Left renal cortex interstitium (tissue), 4 donors: ENCODE measurements at regions not wholly inside any gene's neighbourhood (a gene's known extent, or its start where the extent isn't known, plus 50 kb on each side); places are given as distances from the start of the nearest gene placed in this dataset.
A peak's percentile ranks its signal among the peaks of the same experiment; 100 is the strongest.
"Not testable (repeated sequence)": the region's sequence is repeated elsewhere in the genome, so short reads cannot be mapped to it uniquely, and the experiment has no call there.

ENCODE experiments used
- DNase-seq, 4 donors: peaks; one replicate each; pipeline ENCODE4 v3.0.0-alpha.2; 2013; ENCODE audit warnings: low read depth in 4 of 4, low spot score in 2 of 4, missing footprints in 1 of 4

DNA sequence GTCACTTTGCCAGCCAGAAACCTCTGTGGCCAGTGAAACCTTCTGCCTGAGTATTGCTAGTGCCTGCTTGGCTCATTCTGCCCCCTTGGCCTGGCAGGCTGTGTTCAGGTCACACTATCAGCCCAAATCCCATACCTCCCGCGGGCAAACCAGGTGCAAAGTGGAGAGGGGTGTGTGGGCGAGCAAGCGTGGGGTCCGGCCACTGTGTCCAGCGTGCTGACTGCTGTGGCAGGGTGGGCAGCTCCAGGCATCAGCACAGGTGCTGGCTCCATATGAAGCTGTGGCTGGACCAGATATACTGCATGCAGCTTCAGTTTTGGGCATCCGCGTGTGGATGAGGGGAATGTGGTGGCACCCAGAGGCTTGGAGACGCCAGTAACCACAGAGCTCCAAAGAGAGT lies 576.5 kb upstream of the EDIL3 start:
- DNase-seq = no peak

DNA sequence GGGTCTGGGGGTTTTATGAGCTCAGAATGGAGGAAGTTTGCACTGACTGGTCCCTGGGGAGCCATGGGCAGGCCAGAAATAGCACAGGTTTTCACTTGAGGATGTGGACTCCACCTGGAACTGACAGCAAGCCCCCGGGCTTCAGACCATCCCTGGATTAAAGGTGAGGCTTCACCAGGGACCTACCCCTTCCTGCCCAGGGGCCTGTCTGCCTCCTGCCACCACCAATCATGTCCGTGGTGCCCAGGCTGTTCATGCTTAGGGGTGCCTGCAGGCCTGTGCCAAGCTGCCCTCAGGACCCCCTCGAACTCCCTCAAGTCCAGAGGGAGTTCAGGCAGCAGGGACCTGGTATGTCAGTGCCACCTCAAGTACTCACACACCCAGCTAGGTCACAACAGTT lies 577.2 kb upstream of the EDIL3 start:
- no peak for DNase-seq

DNA sequence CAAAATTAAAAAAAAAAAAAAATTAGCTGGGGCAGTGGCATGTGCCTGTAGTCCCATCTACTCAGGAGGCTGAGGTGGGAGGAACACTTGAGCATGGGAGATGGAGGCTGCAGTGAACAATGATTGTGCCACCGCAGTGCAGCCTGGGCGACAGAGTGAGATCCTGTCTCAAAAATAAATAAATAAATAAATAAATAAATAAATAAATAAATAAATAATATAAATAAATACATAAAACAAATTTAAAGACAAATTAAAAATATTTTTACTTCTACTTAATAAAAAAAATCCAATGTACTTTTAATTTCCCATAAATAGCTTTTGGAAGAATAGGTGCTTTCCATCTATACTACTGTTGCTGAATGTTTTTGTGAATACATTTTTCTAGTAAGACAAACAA lies 598.4 kb upstream of the EDIL3 start:
- no peak for DNase-seq

DNA sequence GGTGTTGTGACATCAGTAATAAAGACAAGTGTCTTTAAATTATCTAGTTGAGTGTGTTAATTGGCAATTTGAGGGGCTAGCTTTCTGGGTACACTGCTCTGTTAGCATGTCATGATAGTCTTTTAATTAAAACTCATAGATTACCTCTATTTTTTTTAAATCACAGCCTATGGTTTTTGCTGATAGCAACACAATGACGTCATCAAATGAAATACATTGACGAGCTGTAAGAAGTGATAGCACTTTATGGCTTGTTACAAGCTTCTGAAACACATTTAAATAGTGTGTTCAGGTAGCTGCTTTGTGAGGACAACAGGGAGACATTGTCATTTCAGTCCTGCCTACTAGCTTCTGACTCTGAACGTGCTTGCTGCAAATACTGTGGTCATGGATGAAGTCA lies 600.5 kb upstream of the EDIL3 start:
- DNase-seq = no peak

DNA sequence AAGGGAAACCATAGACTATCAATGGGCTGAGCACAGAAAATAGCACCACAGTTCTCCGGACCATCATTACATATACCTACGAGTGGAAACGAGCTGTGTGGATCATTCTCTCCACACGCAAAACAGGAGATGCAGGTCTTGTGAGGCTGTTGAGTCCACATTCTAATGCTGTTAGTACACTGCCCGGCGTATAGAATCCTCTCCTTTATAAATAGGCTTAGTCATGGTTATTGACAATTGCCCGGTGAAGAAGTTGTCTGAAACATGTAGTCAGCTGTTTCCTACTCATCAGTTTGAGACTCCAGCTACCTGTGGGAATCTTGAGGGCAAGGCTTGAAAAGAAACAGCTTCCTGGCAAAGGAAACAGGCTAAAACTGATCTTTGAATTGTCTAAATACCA lies 602.0 kb upstream of the EDIL3 start:
- DNase-seq = no peak

DNA sequence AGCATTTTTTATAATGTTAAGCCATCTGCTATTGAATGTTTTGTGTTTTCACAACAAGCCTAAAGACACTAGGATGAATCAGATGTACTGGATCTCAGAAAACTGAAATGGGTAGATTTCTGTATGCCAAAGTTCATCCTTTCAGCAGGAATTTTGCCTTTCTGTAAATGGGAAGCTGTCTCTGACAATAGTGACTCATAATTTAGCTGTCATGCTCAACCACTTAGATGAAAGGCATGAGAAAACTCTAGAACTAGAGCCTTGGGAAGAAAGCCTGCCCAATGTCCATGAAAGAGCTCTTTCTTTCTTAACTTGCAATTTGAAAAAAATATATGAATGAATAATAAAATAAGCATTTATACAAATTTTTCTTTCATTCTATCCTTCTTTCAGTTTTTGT lies 616.0 kb upstream of the EDIL3 start:
- no peak for DNase-seq

DNA sequence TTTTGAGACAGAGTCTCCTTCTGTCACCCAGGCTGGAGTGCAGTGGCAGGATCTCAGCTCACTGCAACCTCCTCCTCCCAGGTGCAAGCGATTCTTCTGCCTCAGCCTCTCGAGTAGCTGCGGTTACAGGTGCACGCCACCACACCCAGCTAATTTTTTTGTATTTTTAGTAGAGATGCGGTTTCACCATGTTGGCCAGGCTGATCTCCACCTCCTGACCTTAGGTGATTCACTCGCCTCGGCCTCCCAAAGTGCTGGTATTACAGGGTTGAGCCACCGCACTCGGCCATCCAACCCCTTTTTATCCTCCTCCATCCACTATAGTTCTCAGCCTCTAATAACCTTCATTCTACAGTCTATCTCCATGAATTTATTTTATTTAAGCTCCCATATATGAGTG lies 617.3 kb upstream of the EDIL3 start:
- DNase-seq = not testable (repeated sequence)

DNA sequence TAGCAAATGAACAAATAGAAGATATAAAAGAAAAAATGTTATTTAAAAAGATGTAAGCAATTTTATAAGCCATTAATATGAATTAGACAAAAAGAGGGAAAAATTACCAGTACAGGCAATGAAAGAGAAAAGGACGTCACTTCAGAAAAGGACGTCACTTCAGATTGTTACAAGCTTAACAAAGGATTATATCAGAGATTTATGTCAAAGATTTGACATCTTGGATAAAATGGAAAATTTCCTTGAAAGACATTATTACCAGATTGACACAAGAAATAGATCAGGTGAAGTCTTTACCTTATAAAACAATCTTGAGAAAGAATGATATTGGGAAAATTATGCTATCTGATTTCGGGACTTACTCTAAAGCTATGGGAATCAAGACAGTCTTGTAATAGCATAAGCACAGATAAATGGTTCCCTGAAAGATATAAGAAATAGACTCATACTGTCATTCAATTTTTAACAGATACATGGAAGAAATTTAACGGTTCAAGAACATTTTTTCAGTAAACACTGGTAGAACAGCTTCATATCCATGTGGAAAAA lies 625.4 kb upstream of the EDIL3 start:
- no peak for DNase-seq

DNA sequence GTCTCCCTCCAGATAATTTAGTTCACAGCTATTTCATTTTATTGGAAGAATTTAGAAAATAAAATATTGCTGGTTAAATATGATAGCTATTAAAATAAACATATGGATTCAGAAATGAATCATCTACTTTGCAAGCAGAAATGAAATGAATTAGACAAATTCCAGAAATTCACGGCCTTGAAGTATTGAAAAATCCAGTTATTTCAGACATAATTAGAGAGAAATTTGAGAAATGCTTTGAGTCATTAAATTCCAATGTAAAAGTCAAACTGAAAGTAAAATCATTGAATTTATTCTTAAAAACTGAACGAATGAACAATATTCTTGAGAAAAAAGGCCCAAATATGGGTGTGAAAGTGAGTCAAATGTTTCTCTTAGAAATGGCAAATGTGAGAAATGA lies 632.6 kb upstream of the EDIL3 start:
- DNase-seq = no peak

DNA sequence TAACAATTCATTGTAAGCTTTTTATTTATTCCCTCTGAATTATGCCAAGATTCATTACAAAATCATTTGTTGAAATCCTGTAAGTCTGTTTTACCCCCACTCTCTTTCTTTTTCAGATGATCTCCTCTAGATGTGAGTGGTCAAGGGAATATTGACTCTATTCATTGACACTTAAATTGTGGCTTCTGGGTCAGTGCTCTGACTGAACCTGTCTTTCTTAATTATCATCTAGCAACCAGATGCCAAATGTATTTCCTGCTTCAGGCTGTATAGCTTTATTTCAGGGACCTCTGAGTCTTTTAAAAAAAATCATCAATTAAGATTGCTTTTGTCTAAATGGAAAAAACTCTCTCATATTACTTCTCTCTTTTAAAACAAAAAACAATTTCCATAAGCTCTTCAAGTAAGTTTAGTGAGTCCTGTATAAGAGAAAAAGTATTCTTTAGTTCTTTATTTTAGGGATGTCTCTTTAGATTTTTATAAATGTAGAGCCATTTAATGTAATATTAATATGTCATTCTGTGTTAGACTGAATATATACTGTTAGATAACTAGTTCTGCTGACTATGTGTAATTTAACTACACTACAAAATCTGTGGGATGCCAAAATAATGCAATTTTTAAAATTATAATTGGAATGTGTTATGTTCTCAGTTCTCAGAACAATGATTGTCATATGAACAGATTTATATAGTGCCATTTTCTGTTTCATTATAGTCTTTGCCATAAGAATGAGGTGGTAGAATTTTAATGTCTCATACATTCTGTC lies 645.8 kb upstream of the EDIL3 start:
- DNase-seq = no peak

DNA sequence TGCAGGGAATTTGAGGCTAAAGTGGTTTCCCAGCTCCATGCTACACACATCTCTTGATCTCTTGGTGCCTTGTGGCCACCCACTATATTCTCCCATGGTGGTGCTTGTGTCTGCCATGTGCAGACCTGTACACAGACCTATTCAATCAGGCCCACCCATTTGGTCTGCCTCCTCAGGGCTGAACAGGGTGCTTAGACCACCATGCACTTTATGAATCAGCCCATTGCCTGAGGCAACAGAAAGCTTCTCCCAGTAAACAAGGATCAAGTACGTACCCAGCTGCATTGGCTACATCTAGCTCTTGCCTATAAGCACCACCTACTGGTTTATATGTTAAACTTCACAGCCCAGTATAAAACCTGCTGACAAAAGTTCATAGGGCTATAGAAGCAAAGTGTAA lies 664.3 kb upstream of the EDIL3 start:
- no peak for DNase-seq

DNA sequence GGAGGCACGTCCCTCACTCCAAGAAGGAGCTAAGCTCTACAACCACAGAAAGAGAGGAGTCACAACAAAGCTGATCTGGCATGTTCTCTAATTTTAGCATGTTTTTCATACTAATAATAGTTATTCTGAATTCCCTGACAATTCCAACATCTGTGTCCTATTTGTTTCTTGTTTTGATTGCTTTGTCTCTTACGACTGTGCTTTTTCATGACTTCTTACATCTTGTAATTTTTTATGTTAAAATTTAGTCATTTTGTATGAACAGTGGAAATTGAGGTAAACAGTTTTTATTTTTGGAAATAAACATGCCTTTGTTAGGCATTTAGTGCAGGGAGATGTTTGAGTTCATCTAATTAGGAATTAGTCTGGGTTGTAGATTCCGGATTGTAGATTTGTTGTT lies 668.1 kb upstream of the EDIL3 start:
- DNase-seq = no peak

DNA sequence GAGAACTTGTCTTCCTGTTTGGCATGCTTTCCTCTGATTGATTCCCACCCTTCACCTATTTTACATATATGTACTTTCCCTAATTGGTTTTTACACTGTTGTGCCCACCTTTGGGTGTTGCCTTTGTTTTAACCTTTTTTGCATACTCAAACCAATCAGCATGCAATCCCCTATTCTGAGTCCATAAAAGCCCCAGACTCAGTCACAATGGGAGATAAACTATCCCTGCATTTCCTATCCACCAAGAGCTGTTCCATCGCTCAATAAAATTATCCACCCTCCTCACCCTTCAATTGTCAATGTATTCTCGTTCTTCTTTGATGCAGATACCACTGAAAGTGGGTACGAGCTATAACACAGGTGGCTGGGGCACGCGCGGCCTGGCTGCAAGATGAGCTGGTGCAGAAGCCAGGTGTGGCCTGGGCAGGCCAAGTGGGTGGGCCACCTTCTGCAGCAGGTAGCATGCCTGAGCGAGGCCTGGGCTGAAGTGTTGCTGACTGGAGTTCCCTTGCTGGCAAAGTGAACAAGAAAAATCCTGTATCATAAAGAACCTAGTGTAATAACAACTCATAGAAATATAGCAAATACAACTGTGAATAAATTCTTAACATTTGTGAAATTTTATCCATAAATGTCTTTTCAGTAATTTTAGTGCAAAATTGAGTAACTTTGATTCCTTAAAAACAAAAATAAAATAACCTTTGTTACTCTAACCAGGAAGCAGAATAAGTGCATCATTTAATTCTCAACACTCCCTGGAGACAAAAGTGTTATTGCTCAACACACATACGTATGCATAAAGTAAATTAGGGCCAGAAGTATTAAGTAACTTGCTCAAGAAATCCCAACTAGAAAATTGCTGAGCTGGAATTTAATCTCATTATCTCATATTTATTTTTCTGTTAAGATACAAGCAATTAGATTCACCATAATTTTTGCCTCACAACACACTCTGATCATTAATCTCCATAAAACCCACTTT lies 685.3 kb upstream of the EDIL3 start:
- no peak for DNase-seq

DNA sequence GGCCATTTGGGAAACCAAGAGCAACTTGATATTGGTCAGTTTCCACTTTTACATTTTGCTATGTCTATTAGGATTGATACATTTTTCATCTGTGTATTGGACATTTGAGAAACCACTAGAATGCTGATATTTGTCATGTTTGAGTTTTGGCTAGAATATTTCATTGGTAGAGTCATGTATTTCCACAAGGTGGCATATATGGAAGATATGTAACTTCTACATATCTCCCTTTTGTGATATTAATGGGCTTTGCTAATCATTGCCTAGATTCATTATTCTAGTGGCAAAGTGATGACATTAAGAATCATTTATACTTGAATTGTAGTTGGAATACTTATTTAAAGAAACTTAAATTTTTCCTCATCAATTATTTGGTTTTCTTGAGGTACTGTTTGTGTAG lies 692.9 kb upstream of the EDIL3 start:
- no peak for DNase-seq

DNA sequence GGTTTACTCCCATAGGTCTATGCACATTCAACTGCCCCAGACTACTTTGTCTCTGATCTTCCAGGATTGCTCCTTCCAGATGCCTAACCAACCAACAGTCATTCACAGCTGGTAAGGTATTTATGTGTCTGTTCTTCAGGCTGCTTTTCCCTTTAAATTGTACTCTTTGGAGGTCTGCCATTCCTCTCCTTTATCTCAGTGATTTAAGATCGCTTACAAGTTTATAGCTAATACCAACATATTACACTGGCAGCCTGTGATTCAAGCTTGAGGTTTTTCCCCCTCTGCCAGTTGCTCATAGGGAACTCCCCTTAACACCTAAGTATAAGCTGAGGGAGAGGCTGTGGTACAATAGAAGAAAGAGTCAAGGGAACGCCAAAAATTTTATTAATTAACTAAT lies 711.7 kb upstream of the EDIL3 start:
- DNase-seq = no peak

DNA sequence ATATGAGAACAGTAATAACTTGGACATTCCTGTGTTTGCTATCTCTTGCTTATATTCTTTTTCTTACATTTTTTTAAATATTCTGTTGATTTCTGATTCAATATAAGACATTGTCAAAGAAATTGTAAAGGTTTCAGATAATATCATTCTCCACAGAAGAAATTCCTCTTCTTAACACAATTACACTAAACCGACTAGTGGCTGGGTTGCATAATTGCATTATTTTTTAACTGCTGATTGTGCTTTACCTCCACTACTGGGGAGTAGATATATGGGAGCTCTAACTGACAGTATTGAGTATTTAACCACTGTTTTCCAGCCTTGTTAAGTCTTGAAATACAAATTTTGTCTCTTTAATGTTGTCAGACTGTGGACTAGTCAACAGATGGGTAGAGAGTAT lies 723.8 kb upstream of the EDIL3 start:
- DNase-seq = no peak

DNA sequence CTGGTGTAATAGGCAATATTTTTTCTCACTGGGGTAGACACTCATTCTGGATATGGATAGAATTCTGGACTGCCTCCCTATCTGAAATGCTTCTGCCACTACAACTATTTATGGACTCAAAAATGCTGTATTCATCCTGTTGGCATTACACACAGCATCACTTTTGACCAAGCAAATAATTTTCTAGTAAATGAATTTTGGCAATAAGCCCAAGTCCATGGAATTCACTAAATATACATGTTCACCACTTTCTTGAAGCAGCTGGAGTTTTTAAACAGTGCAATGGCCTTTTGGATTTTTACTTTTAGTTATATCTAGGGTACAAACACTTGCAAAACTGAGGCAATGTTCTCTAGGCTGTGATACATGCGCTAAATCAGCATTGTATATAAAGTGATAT lies 724.9 kb upstream of the EDIL3 start:
- DNase-seq = no peak

DNA sequence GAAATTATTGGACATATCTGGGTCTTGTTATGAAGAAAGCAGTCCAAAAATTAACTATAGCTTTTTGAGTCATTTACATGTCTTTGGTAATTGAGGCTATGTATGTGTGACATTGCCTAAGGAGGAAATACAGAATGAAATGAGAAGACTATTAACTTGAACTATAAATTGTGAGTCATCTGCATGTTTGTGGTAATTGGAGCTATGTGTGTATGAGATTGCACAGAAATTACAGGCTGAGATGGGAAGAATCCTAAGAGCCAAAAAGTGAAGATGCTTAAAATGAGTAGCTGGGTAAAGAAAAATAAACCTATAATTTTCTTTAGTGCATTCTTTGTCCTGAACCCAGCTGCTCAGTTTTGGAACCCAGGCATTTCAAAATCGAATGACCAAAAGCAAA lies 747.6 kb upstream of the EDIL3 start:
- DNase-seq = no peak

DNA sequence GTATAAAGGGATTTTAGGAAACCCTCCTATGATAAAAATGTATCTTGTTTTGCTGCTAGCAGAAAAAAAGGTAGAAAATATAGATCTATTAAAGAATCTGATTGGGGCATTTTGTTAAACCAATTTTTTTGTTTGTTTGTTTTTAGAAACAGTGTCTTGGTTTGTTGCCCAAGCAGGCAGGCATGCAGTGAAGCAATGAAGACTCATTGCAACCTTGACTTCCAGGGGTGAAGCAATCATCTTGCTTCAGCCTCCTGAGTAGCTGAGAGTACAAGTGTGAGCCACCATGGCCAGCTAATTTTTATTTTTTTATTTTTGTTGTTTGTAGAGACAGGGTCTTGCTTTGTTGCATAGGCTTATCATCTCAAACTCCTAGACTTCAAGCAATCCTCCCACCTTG lies 755.8 kb upstream of the EDIL3 start:
- no peak for DNase-seq

DNA sequence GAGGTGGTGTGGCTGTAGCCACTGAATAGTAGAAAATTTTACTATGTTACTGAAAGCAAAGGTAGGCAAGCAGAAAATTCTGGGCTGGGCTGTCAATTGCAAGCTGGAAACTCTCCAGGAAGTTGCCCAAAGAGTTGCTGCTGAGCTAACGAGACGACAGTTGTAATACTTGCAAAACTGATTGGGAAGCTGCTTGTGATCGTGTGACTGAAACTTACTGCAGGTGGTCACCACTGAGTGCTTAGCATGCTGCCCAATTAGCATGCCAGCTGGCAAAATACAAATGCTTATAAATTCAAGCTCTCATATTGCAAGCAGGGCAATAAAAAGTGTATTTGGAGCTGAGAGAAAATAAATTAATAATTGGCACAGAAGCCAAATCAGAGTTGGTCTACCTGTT lies 758.5 kb upstream of the EDIL3 start:
- no peak for DNase-seq

DNA sequence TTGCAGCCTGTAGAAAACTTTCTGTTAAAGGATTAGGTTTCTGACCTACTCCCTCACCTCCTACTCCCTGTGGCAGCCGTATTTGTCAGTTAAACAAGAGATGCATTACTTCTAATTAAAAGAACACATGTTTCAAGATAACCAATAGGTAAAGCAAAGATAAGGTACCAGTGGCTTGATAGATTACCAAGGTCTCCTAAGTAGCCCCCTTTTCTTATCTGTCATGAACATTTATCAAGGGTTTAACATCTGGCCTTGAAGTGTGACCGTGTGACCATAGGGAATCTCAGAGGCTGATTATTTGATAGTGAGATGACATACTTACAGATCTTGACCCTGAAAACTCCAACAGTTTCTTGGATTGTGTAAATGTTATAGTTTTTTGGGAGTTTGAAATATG lies 764.0 kb upstream of the EDIL3 start:
- DNase-seq = no peak

DNA sequence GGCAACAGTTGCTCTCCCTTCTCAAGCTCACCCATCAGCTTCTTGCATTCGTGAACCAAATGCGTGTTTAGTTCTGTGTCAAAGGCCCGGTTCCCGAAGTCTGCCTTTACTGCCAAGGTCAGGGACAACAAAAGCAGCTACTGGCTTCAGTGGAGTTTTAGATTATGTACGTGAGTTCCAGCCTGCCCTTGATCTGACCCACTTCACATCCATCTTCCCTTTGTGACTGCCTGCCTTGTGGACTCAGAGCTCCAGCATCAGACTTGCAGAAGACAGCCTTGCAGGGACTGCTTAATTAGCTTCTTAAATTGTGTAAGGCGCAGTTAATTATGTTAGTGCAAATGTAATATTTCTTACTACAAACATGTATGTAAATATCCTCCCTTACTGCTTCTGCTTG lies 774.7 kb upstream of the EDIL3 start:
- DNase-seq = peak in 1 of 4 donors; percentile 6
